WI38 (cell line): ENCODE measurements at regions not wholly inside any gene's neighbourhood (a gene's known extent, or its start where the extent isn't known, plus 50 kb on each side); places are given as distances from the start of the nearest gene placed in this dataset.

Source experiments
- H3K4me3 ChIP-seq: 2 replicates; pipeline ENCODE4 v1.5.1; 2011; ENCODE audit warnings: low read depth, mild to moderate bottlenecking, control low read depth, low read length
- TF ChIP-seq, protein P1 (sequence below): IDR thresholded peaks from 2 replicates; pipeline ENCODE4 v1.5.1; 2012; ENCODE audit warnings: low read depth, mild to moderate bottlenecking, control low read depth, low read length

DNA sequence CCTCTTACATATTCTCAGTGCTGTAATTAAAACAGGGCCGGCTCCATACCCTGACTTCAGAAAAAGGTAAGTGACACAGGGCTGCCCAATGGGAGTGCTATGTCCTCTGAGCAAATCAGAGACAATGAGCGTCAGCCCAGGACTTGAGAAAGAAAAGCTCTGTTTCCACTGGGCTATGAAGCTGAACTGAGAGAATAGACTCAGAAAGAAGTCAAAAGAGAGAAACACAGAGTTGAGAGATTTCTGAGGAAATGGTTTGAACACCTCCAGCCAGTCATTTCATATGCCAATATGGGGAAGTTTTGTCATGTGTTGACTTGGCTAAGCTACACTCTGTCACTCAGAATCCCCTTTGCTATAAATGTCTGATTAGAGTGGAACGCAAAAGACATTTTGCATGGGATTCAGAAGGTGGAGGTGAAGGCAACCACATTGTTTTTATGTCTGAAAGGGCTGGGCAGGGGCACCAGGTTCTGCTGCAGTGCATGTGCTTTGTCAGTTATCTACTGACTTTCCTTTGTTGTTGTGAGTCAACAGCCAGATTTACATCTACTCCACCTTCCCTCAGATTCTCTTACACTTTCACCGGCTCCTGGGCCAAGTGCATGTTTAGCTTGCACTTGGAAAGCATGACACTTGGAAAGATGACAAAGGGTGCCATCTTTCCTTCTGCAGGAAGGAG is 313.3 kb downstream of the DUSP6 start:
- TF ChIP-seq, protein P1, sequence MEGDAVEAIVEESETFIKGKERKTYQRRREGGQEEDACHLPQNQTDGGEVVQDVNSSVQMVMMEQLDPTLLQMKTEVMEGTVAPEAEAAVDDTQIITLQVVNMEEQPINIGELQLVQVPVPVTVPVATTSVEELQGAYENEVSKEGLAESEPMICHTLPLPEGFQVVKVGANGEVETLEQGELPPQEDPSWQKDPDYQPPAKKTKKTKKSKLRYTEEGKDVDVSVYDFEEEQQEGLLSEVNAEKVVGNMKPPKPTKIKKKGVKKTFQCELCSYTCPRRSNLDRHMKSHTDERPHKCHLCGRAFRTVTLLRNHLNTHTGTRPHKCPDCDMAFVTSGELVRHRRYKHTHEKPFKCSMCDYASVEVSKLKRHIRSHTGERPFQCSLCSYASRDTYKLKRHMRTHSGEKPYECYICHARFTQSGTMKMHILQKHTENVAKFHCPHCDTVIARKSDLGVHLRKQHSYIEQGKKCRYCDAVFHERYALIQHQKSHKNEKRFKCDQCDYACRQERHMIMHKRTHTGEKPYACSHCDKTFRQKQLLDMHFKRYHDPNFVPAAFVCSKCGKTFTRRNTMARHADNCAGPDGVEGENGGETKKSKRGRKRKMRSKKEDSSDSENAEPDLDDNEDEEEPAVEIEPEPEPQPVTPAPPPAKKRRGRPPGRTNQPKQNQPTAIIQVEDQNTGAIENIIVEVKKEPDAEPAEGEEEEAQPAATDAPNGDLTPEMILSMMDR = no peak
- H3K4me3 ChIP-seq = no peak overlapping the region

DNA sequence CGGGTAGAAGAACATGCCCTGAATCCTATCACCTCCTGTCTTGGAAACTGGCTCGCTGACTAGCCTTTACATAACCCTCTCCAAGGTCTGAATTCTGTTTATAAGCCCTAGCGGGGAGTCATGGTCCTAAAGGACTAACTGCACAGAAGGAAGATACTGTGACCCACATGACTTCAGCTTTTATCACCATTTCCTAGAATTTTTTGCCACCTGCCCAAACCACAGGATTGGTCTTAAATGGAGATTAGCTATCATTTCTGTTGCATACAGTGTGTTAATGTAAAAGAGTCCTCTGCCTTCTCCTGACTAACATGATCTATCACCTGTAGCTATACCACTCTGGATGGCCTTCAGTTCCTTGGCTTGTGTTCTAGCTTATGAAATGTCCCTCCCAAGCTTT is 319.2 kb downstream of the DUSP6 start:
- TF ChIP-seq, protein P1 = no peak
- H3K4me3 ChIP-seq = no peak overlapping the region

GRCh38 chr12:89029961-89030360 is 322.3 kb downstream of the DUSP6 start:
- TF ChIP-seq, protein P1 = no peak
- H3K4me3 ChIP-seq = no peak overlapping the region

DNA sequence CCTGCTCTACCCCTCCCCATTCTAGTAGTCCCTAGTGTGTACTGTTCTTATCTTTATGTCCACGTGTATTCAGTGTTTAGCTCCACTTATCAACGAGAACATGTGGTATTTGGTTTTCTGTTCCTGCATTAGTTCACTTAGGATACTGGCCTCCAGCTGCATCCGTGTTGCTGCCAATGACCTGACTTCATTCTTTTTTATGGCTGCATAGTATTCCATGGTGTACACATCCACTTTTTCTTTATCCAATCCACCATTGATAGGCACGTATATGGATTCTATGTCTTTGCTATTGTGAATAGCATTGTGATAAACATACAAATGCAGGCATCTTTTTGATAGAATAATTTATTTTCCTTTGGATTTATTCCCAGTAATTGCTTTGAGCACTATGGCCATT is 327.7 kb downstream of the DUSP6 start:
- TF ChIP-seq, protein P1 = no peak

DNA sequence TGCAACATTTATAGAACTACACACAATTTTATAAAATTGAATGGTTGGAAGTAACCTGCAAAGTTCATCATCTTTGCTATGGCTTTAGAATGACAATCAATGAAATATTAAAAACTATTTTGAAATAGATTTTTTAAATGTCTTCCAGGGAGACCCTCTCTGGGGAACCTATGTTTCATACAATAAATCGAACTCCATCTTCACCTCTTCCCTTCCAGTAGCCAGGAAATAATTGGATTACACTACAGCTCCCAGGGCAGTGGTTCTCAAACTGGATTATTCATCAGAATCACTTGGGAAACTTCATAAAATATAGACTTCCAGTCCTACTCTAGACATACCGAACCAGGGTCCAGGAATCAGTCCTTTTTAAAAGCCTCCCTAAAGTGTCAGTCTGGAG is 328.4 kb downstream of the DUSP6 start:
- TF ChIP-seq, protein P1 = no peak
- H3K4me3 ChIP-seq = no peak overlapping the region

More for the DNA sequence above, 327.7 kb downstream of the DUSP6 start:
- H3K4me3 ChIP-seq = no peak overlapping the region

- TF ChIP-seq, protein P1 = no peak
- no peak overlapping the region for H3K4me3 ChIP-seq
Measured at GRCh38 chr12:89020689-89021088, 331.6 kb downstream of the DUSP6 start.

DNA sequence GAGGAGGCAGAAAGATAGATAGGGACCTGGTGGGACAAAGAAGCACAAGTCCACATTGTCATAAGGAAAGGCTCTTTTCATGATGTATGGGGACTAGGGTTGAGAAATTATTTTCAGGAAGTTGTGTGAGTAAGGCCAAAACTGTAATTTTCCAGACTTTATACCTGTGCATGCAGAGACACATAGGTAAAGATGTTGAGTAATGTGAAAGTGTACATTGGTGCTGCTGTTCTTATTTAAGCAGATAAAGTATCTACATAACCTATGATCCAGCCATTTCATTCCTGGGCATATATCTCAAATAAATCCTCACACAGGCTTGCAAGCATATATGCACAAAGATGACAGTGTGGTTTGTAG is 332.2 kb downstream of the DUSP6 start:
- H3K4me3 ChIP-seq = no peak overlapping the region
- TF ChIP-seq, protein P1 = no peak
